ENCODE measurements at regions not wholly inside any gene's neighbourhood (a gene's known extent, or its start where the extent isn't known, plus 50 kb on each side); places are given as distances from the start of the nearest gene placed in this dataset.

DNA sequence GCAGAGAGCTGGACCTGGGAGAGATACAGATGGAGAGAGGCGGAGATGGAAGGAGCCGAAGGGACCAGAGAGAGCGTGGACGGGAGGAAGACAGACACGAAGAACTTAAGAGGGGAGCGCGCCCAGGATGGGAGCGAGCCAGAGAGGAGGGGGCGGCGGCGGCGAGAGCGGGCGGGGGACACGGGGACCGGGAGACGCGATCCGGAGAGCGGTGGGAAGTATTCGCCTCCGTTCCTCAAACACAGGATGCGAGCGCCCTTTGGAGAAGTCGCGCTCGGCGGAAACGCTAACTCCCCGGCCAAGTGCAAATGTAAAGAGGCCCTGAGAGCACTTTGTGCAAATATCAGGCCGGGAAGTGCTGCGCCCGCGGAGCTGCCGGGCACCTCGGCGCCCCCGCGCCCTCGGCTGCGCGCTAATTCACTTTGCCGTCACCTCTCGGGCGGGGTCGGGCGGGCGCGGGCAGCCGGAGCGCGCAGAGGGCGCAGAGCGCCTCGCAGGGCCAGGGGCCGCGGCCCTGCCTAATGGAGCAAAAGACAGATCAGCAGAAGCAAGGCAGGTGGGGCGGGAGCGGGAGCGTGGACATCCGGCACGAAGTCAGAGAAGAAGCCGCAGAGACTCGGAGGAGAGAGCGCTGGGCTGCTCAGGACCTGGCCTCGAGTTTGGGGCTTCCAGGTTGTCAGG lies 281.2 kb downstream of the RRAGC start:
- no peak for DNase-seq

DNA sequence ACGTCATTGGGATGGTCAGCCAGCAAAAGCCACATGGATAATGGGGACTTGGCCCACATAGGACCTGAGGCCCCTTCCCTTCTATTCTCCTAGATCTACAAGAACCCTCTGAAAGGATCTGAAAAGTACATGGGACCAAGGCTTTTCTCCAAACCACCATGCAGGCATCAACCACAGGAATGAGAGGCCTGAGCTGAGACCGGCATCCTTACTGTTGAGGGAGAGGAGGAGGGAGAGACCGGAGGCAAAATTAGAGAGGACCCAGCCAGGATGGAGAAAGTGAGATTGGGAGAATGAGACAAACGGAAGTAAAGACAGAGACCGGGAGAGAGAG lies 281.7 kb downstream of the RRAGC start:
- DNase-seq: no peak

DNA sequence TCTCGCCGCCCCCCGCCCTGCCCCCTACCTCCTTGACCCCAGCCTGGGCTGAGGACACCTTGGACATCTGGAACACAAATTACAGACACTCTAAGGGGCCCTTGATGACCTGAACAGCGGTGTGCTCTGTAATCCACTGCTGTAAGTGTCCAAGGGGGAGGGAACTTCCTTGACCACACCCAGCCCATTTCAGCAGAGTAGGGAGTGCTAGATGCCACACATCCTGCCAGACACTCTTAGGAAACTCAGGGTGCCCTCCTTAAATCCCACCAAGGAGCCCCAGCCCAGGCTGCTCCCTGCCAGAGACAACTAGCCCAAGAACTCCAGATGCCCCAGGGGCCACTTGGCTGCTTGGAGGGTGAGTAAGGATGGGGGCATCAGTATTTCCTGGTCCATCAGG lies 282.2 kb downstream of the RRAGC start:
- DNase-seq: no peak

DNA sequence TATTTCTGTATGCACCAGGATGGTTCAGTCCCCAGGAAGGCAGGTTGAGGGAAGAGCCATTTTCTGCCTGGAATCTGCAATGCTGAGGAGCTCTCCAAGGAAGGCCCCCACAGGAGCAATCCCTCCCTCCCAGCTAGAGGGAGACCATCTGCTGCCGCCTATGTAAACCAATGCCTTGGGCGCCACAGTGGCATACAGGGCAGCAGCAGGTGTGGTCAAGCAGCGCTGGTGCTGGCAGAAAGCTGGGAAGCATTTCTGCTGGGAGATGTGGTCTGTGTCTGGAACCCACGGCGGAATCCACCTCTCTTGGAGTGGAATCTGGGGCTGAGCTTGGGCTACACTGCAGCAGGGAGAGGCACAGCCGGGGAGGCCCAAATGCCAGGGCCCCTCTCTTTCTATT lies 283.3 kb downstream of the RRAGC start:
- DNase-seq: no peak

DNA sequence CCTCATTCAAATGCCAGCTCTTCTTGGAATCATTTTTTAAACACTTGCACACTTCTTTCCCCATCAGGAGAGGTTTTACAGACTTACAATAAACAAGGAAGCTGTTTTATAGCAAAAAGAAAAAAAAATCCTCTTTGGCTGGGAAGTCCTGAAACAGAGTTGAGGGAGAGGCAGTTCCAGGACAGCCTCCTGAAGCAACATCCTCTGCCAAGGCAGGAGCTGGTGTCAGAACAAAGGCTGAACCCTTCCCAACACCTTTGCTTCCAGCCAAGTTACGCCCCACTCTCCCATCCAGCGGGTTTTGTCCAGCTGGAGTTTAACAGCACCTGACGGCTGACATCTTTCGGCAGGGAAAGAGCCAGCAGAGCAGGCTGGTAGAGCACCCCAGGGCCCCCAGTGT lies 287.8 kb downstream of the RRAGC start:
- DNase-seq: peak in 20 of 58 donors; percentile 7 to 70 (median 28)

DNA sequence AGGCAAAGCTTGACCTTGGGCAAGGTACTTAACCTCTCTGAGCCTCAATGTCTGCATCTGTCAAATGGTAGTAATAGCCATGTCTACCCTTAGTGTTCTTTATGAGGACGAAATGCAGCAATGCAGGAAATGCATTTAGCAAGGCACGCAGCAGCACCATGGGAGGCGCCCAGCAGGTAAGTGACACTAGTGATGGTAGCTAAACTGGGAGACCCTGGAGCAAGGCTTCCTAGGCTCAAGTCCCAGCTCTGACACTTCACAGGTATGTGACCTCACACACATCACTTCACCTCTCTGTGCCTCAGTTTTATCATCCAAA lies 289.0 kb downstream of the RRAGC start:
- DNase-seq: no peak

DNA sequence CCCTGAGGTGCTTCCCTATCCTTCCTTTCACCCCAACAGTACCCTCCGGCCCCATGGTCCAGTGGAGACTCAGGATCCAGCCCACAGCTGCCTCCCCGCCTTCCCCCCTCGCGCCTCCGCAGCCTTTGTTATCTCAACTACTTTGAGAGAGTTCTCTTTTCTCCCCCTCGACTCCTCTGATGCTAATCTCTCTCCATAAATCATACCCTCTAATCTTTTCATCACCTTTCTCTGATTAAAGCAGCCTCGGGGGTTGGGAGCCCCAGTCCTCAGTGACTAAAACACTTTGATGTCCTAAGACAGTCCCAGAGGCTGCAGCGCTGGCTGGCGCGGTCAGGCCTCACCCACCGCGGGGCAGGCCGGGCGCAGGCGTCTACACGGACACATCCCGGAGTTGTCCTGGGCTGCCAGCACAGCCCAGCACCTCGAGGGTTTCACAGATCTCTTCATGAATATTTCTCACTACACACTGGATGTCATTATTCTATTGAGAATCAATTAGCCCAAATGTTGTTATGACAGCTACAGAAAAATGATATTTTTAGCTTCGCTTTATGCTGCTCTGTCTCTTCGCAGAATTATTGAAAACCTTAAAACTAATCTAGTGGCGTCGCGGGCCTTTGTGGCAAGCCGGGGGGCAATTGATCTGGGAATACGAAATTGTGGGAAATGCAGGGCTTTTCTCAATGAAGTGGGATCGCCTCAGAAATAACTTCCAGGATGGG lies 289.5 kb downstream of the RRAGC start:
- DNase-seq: no peak

DNA sequence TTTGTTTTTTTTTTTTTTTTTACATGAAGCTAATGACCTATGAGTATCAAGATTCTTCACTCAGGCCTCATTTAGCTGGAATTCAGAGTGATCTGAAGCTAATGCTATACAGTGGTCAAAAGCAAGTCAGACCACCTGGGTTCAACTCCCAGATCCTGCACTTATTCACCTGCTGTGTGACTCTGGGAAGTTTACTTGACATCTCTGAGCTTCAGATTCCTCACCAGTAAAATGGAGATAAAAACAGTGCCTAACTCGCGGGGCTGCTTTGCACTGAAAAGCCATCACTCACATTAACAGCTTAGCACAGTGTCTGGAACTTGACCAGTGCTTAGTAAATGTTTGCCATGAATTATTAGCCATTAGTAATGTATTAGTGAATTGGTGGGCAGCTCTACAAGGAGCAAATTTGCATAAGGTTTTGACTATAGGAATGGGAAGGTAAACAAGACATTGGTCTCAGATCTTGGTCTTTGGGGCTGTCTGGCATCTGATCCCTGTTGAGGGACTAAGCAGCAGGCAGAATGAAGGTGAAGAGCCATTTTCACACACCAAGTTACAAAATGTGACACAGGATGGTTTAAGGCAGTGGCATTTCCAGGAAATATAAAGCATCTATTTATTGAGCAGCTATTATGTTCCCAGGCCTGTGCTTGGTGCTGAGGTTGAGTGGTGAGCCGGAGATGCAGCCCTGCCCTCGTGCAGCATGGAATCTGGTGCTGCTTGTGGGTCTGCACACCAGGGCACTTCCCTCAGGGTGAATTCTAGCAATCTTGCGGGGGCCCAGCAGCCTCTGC lies 291.3 kb downstream of the RRAGC start:
- DNase-seq: no peak

DNA sequence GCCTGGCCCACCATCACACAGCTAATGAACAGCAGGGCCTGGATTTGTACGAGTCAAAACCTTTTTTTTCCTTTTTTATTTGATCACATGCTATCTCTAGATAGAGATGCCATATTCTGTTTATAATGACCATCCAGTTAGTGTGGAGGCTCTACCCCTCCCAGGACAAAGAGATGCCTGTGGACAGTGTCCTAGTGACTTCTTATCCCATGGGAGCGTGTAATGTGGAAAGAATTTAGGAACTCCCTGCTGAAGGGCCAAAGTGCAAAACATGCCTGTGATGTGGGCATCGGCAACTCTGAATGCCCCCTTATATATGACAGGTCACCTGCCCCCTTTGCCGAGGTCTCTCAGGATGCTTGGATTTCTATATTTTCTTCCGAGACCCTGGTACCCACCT lies 292.2 kb downstream of the RRAGC start:
- no peak for DNase-seq

DNA sequence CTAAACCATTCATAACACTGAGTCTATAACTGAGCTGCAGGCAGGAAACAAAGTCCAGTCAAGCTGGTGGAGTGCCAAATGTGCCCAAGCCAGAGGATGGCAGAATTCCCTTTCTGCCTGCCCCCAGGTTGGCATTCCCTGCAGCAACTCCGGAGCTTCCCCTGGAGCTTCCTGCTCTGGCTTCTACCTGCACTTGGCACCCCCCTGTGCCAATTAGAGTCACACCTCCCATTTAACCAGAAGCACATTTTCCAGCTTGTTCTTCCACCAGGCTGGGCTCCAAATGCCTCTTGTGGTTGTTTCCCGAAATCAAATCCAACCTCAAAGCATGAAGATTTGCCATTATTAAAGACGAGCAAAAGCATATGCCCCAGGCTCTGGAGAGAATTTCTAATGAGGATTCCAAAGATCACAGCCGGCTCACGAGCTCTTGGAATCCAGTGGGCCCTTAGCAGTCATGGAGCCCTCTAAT lies 294.5 kb downstream of the RRAGC start:
- peak in 5 of 58 donors; percentile 5 to 19 (median 10) for DNase-seq

DNA sequence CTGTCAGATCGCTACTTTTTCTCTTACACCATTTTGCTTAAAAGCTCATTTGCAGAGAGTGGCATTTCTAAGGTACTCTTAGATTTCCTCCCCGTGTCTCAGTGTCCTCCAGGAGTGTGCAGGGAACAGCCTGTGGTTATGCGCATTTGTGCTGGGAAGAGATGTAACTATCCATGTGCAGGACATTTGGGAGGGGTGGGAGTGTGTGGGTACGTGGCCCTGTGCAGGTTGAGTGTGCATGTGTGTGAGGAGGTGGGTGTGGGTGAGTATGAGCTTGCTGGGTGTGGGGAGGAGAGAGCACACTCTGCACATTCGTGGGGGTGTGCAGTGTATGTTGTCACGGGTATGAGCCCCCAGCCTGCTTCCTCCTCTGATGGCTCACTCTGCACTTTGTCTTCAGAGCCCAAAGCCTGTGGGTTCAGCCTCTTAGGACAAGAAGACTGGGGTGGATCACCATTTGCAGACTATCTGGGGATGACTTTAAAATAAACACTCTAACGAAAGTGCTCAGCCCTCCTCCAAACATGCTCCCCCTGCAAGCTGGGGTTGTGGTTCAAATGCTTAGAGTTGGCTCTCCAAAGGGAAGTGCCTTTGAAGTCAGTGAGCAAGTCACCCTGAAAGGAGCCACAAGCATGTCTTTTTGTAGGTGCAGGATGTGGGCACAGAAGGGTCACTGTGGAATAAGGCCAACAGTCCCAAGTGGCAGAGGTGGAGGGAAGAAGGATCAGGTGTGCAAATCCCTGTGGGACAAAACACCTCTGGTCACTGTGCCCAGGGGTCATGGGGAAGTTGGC lies 295.4 kb downstream of the RRAGC start:
- DNase-seq: no peak

DNA sequence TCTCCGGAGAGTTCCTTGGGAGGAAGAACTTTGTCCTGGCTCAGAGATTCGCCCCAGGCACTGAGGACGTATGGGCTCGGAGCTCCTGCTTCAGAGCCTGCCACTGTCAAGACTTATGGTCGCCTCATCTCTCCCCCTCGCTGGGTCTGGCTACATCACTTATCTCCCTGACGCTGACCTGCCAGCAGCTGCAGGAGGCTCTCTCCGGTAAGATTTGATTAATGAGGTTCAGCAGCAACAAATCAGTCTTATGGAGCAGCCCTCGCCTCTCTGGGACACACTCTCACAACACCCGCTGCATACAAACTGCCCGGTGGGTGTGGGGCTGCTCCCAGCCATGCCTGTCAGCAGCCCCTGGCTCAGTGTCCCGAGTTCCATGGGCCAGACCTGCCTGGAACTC lies 297.8 kb downstream of the RRAGC start:
- no peak for DNase-seq

DNA sequence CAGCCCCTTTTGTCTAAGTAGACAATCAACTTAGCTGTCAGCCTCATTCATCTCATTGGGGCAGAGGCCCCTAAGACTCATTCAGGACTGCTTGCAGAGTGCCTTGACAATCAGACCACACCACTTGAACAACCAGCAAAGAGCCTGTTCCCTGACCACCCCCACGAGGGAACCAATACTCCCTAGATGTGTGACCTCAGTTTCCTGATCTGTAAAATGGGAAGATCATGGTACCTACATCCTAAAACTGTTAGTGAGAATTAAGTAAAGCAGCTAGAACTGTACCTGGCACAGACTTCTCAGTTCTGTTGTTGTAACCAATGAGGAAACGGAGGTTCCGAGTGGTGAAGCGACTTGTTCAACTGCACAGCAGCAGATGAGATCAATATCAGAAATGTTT lies 298.5 kb downstream of the RRAGC start:
- DNase-seq: no peak

DNA sequence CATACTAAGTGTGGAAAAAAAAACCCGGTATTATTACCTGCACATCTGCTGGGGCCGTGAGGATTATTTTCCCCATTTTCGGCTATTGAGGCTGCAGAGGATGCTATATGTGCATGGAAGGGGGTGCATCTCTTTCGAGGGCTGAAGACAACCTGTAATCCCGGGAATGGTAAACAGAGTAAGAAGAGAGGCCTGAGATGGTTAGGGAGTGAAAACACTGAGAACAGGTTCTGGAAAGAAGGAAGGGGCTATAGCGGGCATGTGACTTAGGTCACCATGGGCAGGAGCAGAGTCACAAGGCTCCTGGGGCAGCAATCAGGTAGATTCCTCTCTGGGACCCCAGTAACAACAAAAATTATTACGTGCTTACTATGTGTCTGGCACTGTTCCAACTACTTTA lies 299.1 kb downstream of the RRAGC start:
- no peak for DNase-seq

DNA sequence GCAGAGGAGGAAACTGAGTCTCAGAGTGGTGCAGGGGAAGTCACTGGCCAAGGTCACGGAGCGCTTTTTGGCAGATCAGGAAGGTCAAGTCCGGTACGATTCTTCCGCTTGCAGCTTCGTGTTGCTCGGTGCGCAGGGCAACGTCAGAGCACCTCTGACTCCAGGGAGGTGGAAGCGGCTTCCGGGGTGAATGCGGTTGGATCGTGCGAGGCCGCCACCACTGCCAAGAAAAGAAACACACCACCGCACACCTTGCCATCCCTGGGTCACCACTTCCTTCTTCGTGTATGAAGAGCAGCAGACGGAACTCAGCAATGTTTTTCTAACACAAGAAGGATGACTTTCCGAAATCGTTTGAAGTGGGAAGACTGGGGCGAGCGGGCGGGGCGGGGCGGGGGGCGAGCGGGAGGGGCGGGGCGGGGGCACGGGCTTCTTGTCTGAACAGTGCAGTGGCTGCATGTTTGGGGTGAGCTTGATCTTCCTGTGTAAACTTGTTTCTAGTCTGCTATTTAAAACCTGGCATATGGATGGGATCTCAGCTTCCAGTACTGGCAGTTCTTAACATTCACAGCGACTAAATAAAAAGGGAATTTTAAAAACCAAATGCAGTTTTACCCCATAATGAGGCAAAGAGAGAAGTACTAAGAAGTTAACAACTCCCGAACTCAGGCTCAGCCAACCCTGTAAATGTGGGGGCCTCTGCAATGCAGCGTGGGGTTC lies 300.0 kb downstream of the RRAGC start:
- DNase-seq: no peak

DNA sequence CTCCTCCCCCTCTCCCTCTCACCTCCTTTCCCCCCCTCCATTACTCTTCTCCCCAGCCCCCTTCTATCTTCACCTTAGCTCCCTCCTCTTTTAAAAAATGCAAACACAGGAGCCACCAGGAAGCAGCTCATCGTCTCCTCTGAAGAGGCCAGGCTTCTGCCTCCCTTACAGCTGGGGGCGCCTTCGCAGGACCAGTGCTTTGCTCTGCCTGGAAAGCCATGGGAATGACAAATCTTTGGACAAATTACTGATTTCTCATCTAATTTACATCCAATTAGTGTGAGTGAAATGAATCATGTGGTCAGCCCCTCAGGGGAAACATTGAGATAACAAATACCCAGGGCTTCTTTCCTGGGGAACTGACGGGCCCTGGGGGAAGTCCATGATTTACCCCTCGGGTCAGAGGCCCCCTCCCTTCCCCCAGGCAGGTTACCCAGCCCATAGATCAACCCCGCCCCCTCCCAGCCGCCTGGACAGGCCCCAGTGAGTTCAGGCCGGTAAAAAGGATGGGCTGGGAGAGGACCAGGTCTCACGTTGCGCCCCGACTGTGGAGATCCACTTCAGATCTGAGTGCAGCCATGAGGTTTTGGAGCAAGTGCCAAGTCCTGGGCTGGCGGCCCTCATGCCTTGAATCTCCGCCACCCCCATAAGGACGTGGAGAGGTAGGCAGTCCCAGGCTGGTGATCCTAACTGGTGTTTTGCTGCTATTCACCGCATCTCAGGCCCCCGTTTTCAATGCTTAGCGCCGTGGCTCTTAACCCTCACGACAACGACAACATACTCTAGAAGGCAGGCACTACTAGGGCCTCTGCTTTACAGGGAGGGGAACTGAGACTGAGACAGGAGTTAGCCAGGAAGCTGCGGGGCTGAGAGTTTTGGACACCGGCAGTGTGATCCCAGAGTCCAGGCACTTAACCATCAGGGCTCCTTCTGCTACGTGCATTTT lies 300.8 kb downstream of the RRAGC start:
- no peak for DNase-seq

DNA sequence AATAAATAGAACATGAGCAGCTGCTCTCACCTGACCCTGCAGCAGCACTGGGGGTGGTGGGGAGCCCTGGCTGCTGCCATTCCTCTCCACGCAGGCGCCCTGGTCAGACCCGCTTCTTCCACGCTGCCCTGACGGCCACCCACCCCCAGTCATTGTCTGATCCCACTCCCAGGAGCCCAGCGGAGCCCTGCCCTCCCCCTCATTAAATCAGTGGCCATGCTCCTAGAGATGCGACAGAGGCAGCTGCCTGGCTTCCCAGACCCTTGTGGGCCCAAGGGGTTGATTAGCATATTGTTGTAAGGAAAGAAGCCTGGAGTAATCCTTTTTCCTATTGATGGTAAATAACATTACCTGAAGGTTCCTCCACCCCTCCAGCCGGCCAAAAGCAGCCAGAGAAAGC lies 301.5 kb downstream of the RRAGC start:
- no peak for DNase-seq

DNA sequence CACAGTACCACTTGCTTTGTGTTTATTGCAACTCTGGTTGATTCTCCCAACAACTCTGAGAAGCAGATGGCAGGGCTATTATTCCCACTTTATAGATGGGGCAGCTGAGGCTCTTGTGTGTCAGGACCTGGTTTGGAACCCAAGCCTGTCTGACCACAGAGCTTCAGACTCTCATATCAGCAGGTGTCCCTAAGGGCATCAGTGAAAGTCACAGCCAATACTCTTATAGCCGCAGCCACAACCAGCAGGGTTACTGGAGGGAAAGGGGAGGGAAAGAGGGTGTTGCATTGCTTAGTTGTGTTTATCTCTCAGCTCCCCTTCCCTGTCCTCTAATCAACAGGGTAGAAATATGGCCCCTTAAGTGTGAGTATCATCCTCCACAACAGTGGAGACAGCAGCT lies 304.0 kb downstream of the RRAGC start:
- DNase-seq: no peak

DNA sequence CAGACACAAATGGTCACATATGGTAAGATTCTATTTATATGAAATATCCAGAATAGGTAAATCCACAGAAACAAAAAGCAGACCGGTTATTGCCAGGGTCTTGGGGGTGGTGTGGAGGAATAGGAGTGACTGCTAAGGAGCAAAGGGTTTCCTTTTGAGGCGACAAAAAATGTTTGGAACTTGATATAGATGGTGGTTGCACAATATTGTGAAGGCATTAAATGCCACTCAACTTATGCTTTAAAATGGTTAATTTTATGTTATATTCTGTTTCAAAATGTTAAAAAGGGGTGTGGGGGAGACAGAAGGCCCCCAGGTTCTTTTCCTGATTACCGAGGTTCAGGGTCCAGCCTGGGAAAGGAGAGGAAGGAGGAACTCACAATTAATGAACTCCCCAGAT lies 304.4 kb downstream of the RRAGC start:
- DNase-seq: no peak
